ENCODE measurements at regions not wholly inside any gene's neighbourhood (a gene's known extent, or its start where the extent isn't known, plus 50 kb on each side); places are given as distances from the start of the nearest gene placed in this dataset.

DNA sequence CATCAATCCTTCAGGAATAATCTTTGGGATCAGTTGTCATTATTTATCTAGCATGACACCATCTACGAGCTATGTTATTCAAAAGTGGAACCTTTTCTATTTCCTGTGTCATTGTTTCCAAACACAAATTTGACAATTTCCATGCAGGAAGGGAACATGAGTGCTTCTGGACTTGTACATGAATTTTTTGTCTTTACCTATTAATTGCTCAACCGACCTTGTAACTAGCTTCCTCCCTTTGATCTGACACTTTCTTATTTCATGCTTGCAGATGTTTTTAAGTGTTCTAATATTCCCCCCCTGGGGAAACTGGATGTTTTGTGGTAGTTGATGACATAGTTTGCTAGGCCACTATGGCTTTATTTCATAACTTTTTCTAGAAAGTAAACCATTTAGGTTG, 139.4 kb downstream of the BMP2 start:
- dilution Hi-C loops (cut with MboI; ENCODE audit: extremely low pct_ligation_motif_present, low sequenced_read_pairs): no loop called here

GRCh38 chr20:6908673-6909072, 141.2 kb downstream of the BMP2 start:
- Histone ChIP-seq H3K9me1 (ENCODE audit: control insufficient read depth, extremely low read depth, insufficient read depth, low read length) (no peaks in the 10 kb centered on the region), H3K4me1 (ENCODE audit: control insufficient read depth, extremely low read depth, insufficient read depth, low read length) (peaks cover 6% of the 10 kb centered on the region), H3K27me3 (ENCODE audit: control insufficient read depth, extremely low read depth, insufficient read depth, low read length) (no peaks in the 10 kb centered on the region), H2AFZ (ENCODE audit: control insufficient read depth, low read length) (no peak overlapping the region), H3K79me2 (ENCODE audit: control insufficient read depth, insufficient read depth, low read length) (no peaks in the 10 kb centered on the region), H3K9me3 (ENCODE audit: control insufficient read depth, low read depth, low read length) (no peaks in the 10 kb centered on the region), H3K27ac (ENCODE audit: control insufficient read depth, insufficient read depth, low read length) (no peak overlapping the region), H4K20me1 (ENCODE audit: control insufficient read depth, extremely low read depth, insufficient read depth, low read length) (no peaks in the 10 kb centered on the region), H3K4me2 (ENCODE audit: control insufficient read depth, extremely low read depth, insufficient read depth, low read depth, low read length) (no peak overlapping the region), H3K4me3 (ENCODE audit: control insufficient read depth in 2 of 3, extremely low read depth in 1 of 3, insufficient read depth in 2 of 3, low read depth in 1 of 3, low read length in 3 of 3) (no peak overlapping the region), H3K36me3 (ENCODE audit: control insufficient read depth in 2 of 2, extremely low read depth in 1 of 2, insufficient read depth in 2 of 2, low read length in 2 of 2) (no peaks in the 10 kb centered on the region), H3K9ac (ENCODE audit: control insufficient read depth, extremely low read depth, insufficient read depth, low read length) (no peak overlapping the region)
- dilution Hi-C loops (cut with MboI; ENCODE audit: extremely low pct_ligation_motif_present, low sequenced_read_pairs): no loop called here
- FAIRE-seq (peak; percentile 13), DNase-seq (ENCODE audit: low read depth, low spot score) (no peak)
- TF ChIP-seq, protein P1, sequence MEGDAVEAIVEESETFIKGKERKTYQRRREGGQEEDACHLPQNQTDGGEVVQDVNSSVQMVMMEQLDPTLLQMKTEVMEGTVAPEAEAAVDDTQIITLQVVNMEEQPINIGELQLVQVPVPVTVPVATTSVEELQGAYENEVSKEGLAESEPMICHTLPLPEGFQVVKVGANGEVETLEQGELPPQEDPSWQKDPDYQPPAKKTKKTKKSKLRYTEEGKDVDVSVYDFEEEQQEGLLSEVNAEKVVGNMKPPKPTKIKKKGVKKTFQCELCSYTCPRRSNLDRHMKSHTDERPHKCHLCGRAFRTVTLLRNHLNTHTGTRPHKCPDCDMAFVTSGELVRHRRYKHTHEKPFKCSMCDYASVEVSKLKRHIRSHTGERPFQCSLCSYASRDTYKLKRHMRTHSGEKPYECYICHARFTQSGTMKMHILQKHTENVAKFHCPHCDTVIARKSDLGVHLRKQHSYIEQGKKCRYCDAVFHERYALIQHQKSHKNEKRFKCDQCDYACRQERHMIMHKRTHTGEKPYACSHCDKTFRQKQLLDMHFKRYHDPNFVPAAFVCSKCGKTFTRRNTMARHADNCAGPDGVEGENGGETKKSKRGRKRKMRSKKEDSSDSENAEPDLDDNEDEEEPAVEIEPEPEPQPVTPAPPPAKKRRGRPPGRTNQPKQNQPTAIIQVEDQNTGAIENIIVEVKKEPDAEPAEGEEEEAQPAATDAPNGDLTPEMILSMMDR (optimal IDR thresholded peaks at IDR 0.05 in 1 of 3, IDR thresholded peaks at IDR 0.05 in 1 of 3, conservative IDR thresholded peaks at IDR 0.05 in 1 of 3; ENCODE audit: extremely low read depth in 1 of 3, insufficient read depth in 2 of 3, low read length in 3 of 3): no peak
- no peak for TF ChIP-seq EZH2 (IDR thresholded peaks at IDR 0.05; ENCODE audit: low read length)

More for the DNA sequence above, 139.4 kb downstream of the BMP2 start:
- H3K4me2 ChIP-seq (ENCODE audit: control insufficient read depth, extremely low read depth, insufficient read depth, low read depth, low read length): no peak overlapping the region
- H3K36me3 ChIP-seq (ENCODE audit: control insufficient read depth in 2 of 2, extremely low read depth in 1 of 2, insufficient read depth in 2 of 2, low read length in 2 of 2): no peaks in the 10 kb centered on the region
- peaks cover 6% of the 10 kb centered on the region for H3K4me1 ChIP-seq (ENCODE audit: control insufficient read depth, extremely low read depth, insufficient read depth, low read length)
- no peak for DNase-seq (ENCODE audit: low read depth, low spot score)
- H3K9ac ChIP-seq (ENCODE audit: control insufficient read depth, extremely low read depth, insufficient read depth, low read length): no peak overlapping the region
- H2AFZ ChIP-seq (ENCODE audit: control insufficient read depth, low read length): no peak overlapping the region
- no peaks in the 10 kb centered on the region for H3K9me3 ChIP-seq (ENCODE audit: control insufficient read depth, low read depth, low read length)
- no peaks in the 10 kb centered on the region for H3K27me3 ChIP-seq (ENCODE audit: control insufficient read depth, extremely low read depth, insufficient read depth, low read length)
- FAIRE-seq: peak; percentile 39
- H3K9me1 ChIP-seq (ENCODE audit: control insufficient read depth, extremely low read depth, insufficient read depth, low read length): no peaks in the 10 kb centered on the region
- no peaks in the 10 kb centered on the region for H3K79me2 ChIP-seq (ENCODE audit: control insufficient read depth, insufficient read depth, low read length)
- H4K20me1 ChIP-seq (ENCODE audit: control insufficient read depth, extremely low read depth, insufficient read depth, low read length): no peaks in the 10 kb centered on the region
- TF ChIP-seq, protein P1 (optimal IDR thresholded peaks at IDR 0.05 in 1 of 3, IDR thresholded peaks at IDR 0.05 in 1 of 3, conservative IDR thresholded peaks at IDR 0.05 in 1 of 3; ENCODE audit: extremely low read depth in 1 of 3, insufficient read depth in 2 of 3, low read length in 3 of 3): no peak
- TF ChIP-seq EZH2 (IDR thresholded peaks at IDR 0.05; ENCODE audit: low read length): no peak
- no peak overlapping the region for H3K4me3 ChIP-seq (ENCODE audit: control insufficient read depth in 2 of 3, extremely low read depth in 1 of 3, insufficient read depth in 2 of 3, low read depth in 1 of 3, low read length in 3 of 3)
- no peak overlapping the region for H3K27ac ChIP-seq (ENCODE audit: control insufficient read depth, insufficient read depth, low read length)

Measured in keratinocyte (primary cell).